DMS114 treated with DMSO at 0.1 percent for 48 hours (cell line): ENCODE measurements at regions not wholly inside any gene's neighbourhood (a gene's known extent, or its start where the extent isn't known, plus 50 kb on each side); places are given as distances from the start of the nearest gene placed in this dataset.
"Not testable (repeated sequence)": the region's sequence is repeated elsewhere in the genome, so short reads cannot be mapped to it uniquely, and the experiment has no call there.

ENCODE experiments used
- DNase-seq: peaks from one replicate; lab custom pipeline; 2025; ENCODE audit not compliant: unreplicated experiment; lab: John Stamatoyannopoulos, UW

DNA sequence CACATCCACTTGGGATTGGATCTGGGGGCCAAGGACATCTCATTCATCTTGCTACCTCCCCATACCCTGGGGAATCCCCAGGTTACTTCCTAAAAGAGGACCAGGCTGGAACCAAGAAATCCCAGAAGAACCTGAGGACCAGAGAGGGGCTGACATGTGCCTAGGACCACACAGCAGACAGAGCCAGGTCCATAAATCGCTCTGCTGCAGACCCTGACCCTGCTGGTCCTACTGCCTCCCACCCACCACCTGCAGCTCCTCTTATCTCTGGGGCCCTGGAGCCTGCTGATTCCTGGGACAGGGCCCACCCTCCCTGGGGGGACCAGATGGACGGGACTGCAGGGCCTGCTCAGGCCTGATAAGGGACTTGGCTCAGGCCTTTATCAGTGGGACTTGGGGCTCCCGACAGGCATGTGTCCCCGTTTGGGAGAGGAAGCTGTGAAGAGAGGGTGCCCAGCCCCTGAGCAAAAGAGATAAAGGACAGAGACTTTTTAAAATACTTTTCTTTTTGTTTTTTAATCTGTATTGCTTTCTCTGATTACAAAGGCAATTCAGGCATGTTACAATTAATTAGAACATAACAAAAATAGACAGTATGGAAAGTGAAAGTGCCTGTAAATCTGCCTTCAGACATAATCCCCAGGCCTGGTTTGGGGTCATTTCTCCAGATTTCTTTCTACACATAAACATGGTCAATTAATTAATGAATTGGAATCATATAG lies 101.3 kb upstream of the LARP1 start:
- no peak for DNase-seq

DNA sequence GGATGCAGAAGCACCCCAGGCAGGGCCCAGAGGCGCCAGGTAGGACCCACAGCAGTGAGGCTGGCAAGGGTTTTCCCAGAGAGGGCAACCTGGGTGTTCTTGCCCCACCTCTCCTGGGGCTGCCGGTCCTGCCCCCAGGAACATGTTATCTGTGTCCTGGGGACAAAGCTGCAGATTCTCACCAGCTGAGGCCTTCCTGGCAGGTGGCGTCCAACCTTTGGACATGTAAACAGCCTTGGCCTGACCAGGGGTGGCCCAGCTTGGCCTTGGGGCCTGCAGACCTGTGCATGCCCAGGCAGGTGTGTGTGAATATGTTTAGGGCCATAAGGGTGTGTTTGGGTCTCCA lies 101.8 kb upstream of the LARP1 start:
- no peak for DNase-seq

DNA sequence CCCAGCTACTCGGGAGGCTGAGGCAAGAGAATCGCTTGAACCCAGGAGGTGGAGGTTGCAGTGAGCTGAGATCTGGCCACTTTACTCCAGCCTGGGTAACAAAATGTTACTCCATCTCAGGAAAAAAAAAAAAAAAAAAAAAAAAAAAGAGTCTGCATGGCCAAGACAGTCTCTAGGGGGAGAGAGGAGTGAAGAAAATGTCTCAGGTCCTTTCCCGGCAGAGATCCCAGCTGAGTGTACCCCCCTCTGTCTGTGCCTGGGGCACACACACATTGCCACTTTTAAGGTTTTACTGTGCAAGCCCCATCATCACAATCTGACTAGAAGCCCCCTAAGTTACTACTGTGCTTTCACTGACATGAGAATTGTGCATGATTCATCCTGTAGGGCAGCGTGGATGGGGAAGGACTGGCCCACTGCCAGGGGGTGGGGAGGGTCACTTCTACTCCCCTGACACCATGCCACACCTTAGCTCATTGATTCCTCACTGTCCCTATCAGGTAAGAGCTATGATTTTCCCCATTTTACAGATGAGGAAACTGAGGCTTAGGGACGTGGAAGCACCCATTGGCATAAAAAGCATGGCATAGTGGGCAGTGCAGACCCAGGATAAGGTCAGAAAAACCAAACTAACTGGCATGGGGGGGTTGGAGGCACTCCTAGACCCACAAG lies 102.3 kb upstream of the LARP1 start:
- no peak for DNase-seq

DNA sequence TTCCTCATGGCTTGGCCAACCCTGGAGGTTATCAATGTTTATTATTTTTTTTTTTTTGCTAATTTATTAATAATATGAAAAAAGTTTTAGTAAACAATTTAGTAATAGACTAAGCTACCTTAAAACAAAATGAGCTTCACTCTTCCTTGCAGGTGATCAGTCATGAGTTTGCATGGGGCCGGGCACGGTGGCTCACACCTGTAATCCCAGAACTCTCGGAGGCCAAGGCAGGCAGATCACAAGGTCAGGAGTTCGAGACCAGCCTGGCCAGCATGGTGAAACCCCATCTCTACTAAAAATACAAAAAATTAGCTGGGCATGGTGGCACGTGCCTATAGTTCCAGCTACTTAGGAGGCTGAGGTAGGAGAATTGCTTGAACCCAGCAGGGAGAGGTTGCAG lies 103.4 kb upstream of the LARP1 start:
- not testable (repeated sequence) for DNase-seq

DNA sequence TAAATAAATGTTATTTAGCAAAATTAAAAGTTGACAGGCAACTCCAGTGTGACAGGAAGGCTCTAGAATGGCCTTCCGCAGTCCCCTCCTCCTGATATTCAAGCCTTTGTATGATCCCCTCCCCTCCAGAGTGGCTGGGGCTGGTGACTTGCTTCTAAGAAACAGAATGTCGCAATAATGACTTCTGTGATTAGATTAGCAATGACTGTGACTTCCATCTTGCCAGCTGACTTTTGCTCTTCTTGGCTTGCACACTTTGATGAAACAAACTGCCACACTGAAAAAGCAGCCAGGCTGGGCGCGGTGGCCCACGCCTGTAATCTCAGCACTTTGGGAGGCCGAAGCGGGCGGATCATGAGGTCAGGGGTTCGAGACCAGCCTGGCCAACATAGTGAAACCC lies 106.5 kb upstream of the LARP1 start:
- no peak for DNase-seq

DNA sequence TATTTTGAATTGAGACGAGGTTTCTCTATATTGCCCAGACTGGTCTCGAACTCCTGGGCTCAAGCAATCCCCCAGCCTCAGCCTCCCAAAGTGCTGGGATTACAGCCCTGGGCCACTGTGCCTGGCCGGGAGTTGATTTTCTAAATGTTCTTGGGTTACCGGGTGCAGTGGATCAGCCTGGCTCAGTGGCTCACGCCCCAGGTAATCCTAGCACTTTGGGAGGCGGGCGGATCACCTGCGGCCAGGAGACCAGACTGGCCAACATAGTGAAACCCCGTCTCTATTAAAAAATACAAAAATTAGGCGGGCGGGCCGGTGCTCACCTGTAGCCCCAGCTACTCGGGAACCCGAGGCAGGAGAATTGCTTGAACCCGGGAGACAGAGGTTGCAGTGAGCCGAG lies 106.9 kb upstream of the LARP1 start:
- no peak for DNase-seq

DNA sequence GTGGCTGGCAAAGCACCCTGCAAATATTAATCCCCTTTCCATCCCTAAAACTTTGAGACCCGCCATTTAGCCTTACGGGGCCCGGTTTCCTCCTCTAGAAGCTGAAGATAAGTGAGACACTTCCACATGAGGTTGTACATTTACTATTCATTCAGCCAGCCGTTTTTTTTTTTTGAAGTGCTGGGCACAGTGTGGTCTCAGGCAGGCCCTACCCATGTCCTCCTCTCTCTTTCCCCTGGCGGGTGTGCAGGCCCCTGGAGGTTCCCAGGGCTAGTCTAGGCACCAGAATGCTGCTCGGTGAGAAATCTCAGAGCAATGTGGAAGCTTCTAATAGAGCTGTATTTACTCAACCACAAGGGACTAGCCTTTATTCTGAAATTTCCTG lies 107.4 kb upstream of the LARP1 start:
- DNase-seq = no peak

DNA sequence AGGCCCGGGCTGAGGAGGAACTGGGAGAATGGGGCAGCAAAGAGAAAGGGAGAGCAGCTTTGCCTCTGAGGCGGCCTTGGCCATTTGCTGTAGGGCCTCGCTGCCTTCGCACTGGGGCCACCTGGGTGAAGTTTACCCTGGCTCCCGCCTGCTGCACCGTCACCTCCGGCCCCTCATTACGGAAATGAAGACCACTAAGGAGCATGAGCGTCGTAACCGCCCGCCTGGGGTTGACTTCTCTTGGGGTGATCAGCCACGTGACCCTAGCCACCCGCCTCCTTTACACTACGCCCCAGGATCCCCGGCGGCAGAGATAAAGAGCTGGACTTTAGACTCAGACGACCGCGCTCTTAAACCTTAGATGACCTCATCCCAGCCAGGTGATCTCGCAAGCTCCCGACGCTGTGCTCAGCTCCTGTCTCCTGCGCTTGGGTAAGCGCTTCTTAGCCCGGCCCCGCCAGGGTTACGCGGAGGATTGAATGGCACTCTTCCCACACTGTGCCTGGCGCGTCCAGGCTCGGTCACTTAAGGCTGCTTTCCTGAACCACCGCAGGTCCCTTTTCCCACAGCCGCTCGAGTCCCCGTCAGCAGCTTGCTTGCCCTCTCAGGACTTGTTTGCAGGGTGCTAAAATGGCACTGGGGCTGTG lies 107.9 kb upstream of the LARP1 start:
- DNase-seq = no peak

DNA sequence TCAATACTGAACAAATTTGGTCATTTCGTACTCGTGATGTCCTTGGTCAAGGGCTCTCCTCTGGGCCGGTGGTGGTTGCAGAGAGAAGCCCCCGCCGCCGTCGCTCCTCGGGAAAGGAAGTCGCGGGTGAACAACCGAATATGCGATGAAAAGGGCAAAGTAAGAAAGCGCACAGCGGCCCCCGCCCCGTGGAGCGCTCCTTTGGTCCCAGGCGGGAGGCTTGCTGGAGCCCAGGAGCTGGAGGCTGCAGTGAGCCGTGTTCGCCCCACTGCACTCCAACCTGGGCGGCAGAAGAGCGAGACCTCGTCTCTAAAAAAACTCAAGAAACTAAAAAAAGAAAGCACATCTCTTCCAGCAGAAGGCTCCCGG lies 108.4 kb upstream of the LARP1 start:
- DNase-seq = no peak

DNA sequence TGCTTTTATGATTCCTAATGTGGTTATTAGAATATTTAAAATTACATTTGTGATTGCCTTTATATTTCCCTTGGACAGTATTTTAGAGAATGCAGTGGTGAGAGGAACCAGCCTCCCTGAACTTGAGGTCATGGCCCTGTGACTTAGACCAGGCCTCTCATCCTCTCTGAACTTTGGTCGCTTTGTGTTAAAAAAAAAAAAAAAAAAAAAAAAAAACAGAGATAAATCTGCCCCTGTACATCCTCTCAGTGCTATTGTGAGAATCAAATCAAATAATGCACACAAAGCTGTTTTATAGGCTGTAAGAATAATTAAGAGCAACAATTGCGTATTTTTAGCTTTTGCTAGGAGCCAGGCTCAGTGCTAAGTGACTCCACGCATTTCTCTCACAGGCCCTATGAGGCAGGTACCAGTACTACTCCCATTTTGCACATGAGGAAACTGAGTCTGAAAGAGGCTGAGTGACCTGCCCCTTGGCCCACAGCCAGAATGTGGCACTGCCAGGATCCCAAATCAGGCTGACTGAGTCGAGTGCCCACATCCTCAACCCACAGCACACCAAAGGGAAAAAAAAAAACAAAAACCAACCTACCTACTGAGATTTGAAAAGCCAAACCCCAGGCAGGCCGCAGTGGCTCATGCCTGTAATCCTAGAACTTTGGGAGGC lies 110.3 kb upstream of the LARP1 start:
- no peak for DNase-seq

DNA sequence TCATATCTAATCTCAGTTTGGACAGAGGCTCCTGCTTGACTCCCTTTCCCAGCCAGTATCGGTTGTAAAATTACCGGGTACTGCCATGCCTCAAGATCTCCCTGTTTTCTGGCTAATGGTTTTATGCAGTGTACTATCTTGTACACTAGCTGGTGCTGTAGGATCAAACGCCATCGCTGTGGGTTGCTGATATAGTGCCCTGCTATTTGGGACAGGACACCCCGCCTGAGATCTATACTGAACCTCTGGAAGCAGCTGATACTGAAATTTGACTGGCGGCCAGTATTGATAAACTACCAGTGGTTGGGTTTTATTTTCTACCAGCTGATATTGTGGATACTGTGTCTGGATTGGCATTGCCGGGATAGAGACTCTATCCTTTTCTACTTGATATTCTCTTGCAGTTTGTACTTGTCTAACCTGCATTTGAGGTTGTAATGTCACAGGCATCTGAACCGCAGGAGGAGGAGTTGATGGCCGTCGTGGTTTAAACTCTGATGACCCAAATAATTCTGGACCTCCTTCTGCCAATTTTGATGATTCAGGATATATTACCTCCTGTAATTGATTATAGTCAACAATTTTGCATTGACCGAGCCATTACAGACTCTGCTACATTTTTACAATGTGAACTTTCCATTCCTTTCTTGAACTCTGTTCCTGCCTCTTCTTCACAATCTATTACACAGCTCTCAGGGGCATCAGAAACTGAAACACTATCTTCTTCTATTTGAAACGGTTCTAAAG lies 112.5 kb upstream of the LARP1 start:
- DNase-seq = no peak

DNA sequence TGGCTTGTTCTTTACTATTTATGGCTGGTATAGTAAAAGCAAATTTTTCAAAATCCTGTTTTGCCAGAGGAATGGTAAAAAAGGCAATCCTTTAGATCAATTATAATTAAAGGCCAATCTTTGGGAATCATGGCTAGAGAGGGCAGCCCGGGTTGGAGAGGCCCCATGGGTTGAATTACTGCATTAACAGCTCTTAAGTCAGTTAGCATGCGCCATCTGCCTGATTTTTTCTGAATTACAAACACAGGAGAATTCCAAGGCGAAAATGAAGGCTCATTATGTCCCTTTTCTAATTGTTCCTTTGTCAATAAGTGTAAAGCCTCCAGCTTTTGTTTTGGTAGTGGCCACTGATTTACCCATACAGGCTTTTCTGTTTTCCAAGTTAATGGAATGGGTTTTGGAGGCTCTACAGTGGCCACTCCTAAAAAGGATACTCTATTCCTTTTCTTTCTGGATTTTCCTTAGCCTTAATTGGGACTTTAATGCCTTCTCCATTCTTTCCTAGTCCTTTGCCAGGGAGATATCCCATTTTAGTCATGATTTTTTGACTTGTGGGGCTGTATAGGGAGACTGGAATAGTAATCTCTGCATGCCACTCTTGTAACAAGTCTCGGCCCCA lies 114.9 kb upstream of the LARP1 start:
- peak; percentile 18 for DNase-seq

DNA sequence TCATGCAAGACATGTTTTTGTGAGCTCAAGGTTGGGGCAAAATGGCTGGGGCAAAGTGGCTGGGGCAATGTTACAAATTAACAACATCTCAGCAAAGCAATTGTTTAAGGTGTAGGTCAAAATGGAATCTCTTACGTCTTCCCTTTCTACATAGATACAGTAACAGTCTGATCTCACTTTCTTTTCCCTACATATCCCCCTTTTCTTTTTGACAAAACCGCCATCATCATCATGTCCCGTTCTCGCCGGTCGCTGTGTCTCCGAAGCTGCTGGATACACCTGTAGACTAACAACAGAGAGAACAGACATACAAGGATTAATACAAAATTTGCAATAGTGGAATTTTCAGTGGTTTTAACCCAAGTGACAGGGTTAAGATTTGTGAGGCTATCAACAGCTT lies 118.4 kb upstream of the LARP1 start:
- not testable (repeated sequence) for DNase-seq

DNA sequence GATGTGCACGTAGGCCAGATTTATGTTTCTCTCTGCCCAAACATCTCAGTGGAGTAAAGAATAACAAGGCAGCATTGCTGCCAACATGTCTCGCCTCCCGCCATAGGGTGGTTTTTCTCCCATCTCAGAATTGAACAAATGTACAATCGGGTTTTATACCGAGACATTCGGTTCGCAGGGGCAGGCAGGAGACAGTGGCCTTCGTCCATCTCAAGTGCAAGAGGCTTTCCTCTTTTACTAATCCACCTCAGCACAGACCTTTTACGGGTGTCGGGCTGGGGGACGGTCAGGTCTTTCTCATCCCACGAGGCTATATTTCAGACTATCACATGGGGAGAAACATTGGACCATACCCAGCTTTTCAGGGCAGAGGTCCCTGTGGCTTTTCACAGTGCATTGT lies 118.9 kb upstream of the LARP1 start:
- DNase-seq = not testable (repeated sequence)

DNA sequence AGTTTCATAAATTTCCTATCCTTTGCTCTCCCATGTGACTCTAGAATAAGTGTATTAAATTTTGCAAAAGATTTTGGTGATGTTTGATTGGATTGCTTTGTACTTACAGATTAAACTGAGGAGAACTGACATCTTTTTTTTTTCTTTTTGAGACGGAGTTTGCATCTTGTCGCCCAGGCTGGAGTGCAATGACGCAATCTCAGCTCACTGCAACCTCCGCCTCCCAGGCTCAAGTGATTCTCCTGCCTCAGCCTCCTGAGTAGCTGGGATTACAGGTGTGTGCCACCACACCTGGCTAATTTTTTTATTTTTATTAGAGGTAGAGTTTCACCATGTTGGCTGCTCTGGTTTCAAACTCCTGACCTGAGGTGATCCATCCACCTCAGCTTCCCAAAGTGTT lies 121.4 kb upstream of the LARP1 start:
- DNase-seq = not testable (repeated sequence)

DNA sequence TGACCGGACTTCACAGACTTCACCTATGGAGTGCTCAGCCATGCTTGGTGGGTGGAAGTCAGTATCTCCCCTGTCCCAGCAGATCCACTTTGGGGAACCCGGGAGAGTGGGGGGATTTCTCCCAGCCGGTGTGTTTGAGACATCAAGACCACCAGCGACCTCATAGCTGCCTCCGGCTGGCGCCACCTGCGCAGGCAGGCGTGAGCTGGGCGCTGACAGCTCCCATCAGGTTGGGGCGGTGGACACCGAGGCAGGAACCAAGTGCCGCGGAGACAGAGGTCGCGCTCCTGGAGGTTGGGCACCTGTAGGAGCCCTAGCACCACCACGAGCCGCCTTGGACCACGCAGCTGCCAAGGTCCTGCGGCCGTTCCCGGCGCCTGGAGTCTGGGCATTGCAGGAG lies 124.0 kb upstream of the LARP1 start:
- no peak for DNase-seq

DNA sequence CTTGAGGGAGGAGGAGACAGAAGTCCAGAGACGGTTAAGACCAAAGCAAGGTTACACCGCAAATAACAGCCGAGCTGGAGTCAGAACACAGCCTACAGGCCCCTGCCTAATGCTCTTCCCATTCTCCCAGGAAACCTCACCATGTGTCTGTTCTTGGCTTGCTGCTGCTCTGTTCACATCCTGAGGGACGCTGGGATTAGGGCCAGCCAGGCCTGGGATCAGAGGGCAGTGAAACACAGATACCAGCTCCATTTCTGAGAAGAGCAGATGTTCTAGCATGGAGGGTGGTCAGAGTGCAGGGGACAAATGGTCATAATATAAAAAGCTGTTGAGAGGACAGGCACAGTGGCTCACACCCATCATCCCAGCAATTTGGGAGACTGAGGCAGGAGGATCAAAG lies 124.8 kb upstream of the LARP1 start:
- DNase-seq = no peak

DNA sequence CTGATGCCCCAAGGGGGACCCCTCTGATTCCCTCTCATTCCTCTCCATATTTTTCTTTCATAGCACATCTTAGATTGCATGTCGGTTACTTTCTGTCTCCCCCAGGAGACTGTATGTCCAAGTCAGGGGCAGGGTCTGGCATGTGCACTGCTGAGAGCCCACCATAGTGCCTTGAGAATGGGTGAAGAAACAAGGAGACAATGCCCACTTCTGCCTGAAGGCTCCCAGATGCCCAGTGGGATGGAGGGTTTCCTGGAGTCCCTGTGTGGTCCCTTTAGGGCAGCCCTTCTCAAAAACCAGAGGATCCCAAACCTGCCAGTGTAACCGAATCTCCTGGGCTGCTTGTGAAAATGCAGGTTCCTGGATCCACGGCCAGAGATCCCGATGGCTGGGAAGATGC lies 126.5 kb upstream of the LARP1 start:
- DNase-seq = no peak

DNA sequence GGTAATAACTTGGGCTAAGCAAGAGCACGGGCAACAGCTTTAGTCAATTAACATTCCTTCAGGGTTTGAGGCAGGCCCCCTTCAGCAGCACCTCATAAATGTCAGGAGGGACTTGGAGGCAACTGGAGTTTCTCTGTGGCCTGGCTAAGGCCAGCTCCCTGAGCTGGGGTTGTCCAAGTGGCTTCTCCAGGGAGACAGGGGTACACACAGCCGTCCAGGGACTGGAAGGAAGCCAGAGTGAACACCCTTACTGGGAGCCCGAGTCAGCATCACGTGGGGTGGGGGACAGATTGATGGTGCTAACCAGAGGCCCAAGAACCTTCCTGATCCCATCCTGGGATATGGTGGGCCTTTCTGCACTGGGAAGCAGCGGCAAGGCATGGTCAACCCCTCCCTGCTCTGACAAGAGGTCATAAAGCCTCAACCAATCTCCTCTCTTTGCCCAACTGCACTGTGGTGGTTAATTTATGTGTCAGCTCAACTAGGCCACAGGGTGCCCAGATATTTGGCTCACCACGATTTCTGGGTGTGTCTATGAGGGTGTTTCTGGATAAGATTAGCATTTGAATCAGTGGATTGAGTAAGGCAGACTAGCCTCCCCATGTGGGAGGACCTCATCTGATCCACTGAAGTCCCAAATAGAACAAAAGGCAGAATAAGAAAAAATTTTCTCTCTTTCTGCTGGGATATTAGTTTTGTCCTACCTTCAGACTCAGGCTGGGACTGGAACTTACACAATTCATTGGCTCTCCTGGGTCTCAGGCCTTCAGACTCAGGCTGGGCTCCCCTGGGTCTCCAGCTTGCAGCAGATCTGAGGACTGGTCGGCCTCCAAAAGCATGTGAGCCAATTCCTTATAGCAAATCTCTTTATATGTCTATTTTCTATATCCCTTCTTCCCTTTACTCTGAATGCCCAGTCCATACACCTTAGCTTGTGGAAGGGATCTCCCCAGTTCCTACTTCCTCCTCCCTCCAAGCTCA lies 127.2 kb upstream of the LARP1 start:
- no peak for DNase-seq
